PC-9 (cell line): ENCODE measurements at regions not wholly inside any gene's neighbourhood (a gene's known extent, or its start where the extent isn't known, plus 50 kb on each side); places are given as distances from the start of the nearest gene placed in this dataset.

Experiments used
- BruUV-seq: library from RNA; stranded (reverse); fragments of 400-500 nt; replicated peaks from 2 replicates; lab custom pipeline; 2021; lab: Mats Ljungman, UMichigan
- CTCF ChIA-PET: fragments of 300-600 bp; sonication (Branson Sonifier 250); formaldehyde crosslinking; loops from one replicate; lab custom pipeline; 2022; ENCODE audit warnings: antibody characterized with exemption; lab: Charles Lee
- POLR2A ChIA-PET: fragments of 300-600 bp; sonication (Branson Sonifier 250); formaldehyde crosslinking; loops from one replicate; lab custom pipeline; 2022; ENCODE audit warnings: antibody characterized with exemption; ENCODE audit not compliant: unreplicated experiment; lab: Charles Lee
- DNase-seq, 2 experiments: peaks; one replicate each; pipeline versions ENCODE4 v3.0.0 to v3.0.0-alpha.2; 2015 to 2022; ENCODE audit warnings: mixed read lengths in 1 of 2
- H2AFZ ChIP-seq: fragments of 200-600 bp; sonication (generic); 2 replicates; pipeline ENCODE4 v1.8.1; 2017; ENCODE audit warnings: antibody characterized with exemption
- H3F3A ChIP-seq: fragments of 200-600 bp; sonication (generic); 2 replicates; pipeline ENCODE4 v1.8.1; 2017; ENCODE audit warnings: antibody characterized with exemption, mild to moderate bottlenecking, low read depth; ENCODE audit not compliant: insufficient read depth
- H3K27ac ChIP-seq: fragments of 200-600 bp; sonication (generic); 2 replicates; pipeline ENCODE4 v1.6.1; 2016; ENCODE audit warnings: mixed run types
- H3K27me3 ChIP-seq: fragments of 200-600 bp; sonication (generic); 2 replicates; pipeline ENCODE4 v1.6.1; 2016; ENCODE audit warnings: low read depth, mixed run types; ENCODE audit not compliant: insufficient read depth
- H3K36me3 ChIP-seq: fragments of 200-600 bp; sonication (generic); 2 replicates; pipeline ENCODE4 v1.6.1; 2016; ENCODE audit warnings: low read depth, mixed run types
- H3K4me1 ChIP-seq: fragments of 200-600 bp; sonication (generic); replicated peaks from 2 replicates; pipeline ENCODE4 v1.6.1; 2016; ENCODE audit warnings: mixed run types; ENCODE audit not compliant: insufficient read depth
- H3K4me2 ChIP-seq: fragments of 200-600 bp; sonication (generic); 2 replicates; pipeline ENCODE4 v1.6.1; 2017; ENCODE audit warnings: mixed run types
- H3K4me3 ChIP-seq: fragments of 200-600 bp; sonication (generic); 2 replicates; pipeline ENCODE4 v1.6.1; 2016; ENCODE audit warnings: mixed run types
- H3K79me2 ChIP-seq: fragments of 200-600 bp; sonication (generic); 2 replicates; pipeline ENCODE4 v1.6.1; 2017; ENCODE audit warnings: low read depth, mixed run types
- H3K9me2 ChIP-seq: fragments of 200-600 bp; sonication (generic); 2 replicates; pipeline ENCODE4 v1.8.1; 2017; ENCODE audit warnings: mild to moderate bottlenecking; ENCODE audit not compliant: insufficient read depth
- H3K9me3 ChIP-seq: fragments of 200-600 bp; sonication (generic); 2 replicates; pipeline ENCODE4 v1.8.1; 2016; ENCODE audit warnings: low read depth; ENCODE audit not compliant: insufficient read depth
- H4K20me1 ChIP-seq: fragments of 200-600 bp; sonication (generic); 2 replicates; pipeline ENCODE4 v1.8.1; 2017; ENCODE audit not compliant: insufficient read depth
- CTCF ChIP-seq: fragments of 200-600 bp; sonication (generic); conservative IDR thresholded peaks from 2 replicates; pipeline ENCODE4 v1.6.1; 2017; ENCODE audit warnings: mixed run types, antibody characterized with exemption, mild to moderate bottlenecking, moderate library complexity
- EZH2 ChIP-seq: fragments of 200-600 bp; sonication (generic); IDR thresholded peaks from 2 replicates; pipeline ENCODE4 v1.8.0; 2017; ENCODE audit warnings: antibody characterized with exemption, low read depth
- intact Hi-C: fragments of 100-400 bp; cut with micrococcal nuclease; formaldehyde crosslinking; loops from one replicate; pipeline ENCODE4 v1.10.0; 2022; ENCODE audit not compliant: unreplicated experiment

- H4K20me1 ChIP-seq: no peaks in the 10 kb centered on the region
- H3K27ac ChIP-seq: no peak overlapping the region
- no peak overlapping the region for H2AFZ ChIP-seq
- intact Hi-C loops: no loop called here
- H3K27me3 ChIP-seq: no peaks in the 10 kb centered on the region
- no TSS peak for BruUV-seq
- no peaks in the 10 kb centered on the region for H3F3A ChIP-seq
- ChIA-PET CTCF (no interaction called here), POLR2A (no interaction called here)
- no peak for TF ChIP-seq CTCF
- no peak for TF ChIP-seq EZH2
- H3K9me2 ChIP-seq: no peaks in the 10 kb centered on the region
- DNase-seq: no peak
- no peak overlapping the region for H3K4me2 ChIP-seq
- no peaks in the 10 kb centered on the region for H3K36me3 ChIP-seq
- no peaks in the 10 kb centered on the region for H3K4me1 ChIP-seq
- H3K9me3 ChIP-seq: no peaks in the 10 kb centered on the region
- no peaks in the 10 kb centered on the region for H3K79me2 ChIP-seq
- no peak overlapping the region for H3K4me3 ChIP-seq
Measured at GRCh38 chr11:29435421-29435820, 581.4 kb downstream of the KCNA4 start.

- intact Hi-C loops: no loop called here
- no peak for DNase-seq
Measured at GRCh38 chr11:29432719-29433325, 584.0 kb downstream of the KCNA4 start.

GRCh38 chr11:29405305-29405704 is 611.5 kb downstream of the KCNA4 start:
- no peaks in the 10 kb centered on the region for H3K9me2 ChIP-seq
- no peak overlapping the region for H3K27ac ChIP-seq
- no peaks in the 10 kb centered on the region for H3K9me3 ChIP-seq
- H3F3A ChIP-seq: no peaks in the 10 kb centered on the region
- no peaks in the 10 kb centered on the region for H3K4me1 ChIP-seq
- no peaks in the 10 kb centered on the region for H3K27me3 ChIP-seq
- no peaks in the 10 kb centered on the region for H3K79me2 ChIP-seq
- intact Hi-C loops: no loop called here
- no TSS peak for BruUV-seq
- no peaks in the 10 kb centered on the region for H3K36me3 ChIP-seq
- H2AFZ ChIP-seq: no peak overlapping the region
- H3K4me2 ChIP-seq: no peak overlapping the region
- no peak for DNase-seq
- CTCF ChIA-PET: no interaction called here
- no peaks in the 10 kb centered on the region; the same call in 1 of the 2 replicates for H4K20me1 ChIP-seq
- POLR2A ChIA-PET: no interaction called here
- TF ChIP-seq CTCF: no peak
- no peak for TF ChIP-seq EZH2
- H3K4me3 ChIP-seq: no peak overlapping the region

More at GRCh38 chr11:29432719-29433325, 584.0 kb downstream of the KCNA4 start:
- no peak overlapping the region for H3K4me2 ChIP-seq
- BruUV-seq: no TSS peak
- no peaks in the 10 kb centered on the region for H3K36me3 ChIP-seq
- no peaks in the 10 kb centered on the region for H3K9me2 ChIP-seq
- no peaks in the 10 kb centered on the region for H3F3A ChIP-seq
- no peak overlapping the region for H3K27ac ChIP-seq
- TF ChIP-seq CTCF (peak; percentile 82), EZH2 (no peak)
- H3K9me3 ChIP-seq: no peaks in the 10 kb centered on the region
- H3K4me3 ChIP-seq: no peak overlapping the region
- H2AFZ ChIP-seq: peak overlapping the region; percentile 62; the same call in 1 of the 2 replicates
- H3K79me2 ChIP-seq: no peaks in the 10 kb centered on the region
- CTCF ChIA-PET: interaction anchor here (0.5 kb wide), 1 partner anchor 845 kb away, joined by 4 read pairs; no protein-coding TSS in a partner anchor
- POLR2A ChIA-PET: no interaction called here
- no peaks in the 10 kb centered on the region for H4K20me1 ChIP-seq
- no peaks in the 10 kb centered on the region for H3K27me3 ChIP-seq
- no peaks in the 10 kb centered on the region for H3K4me1 ChIP-seq
